Fibroblast of lung (primary cell): ENCODE measurements at regions not wholly inside any gene's neighbourhood (a gene's known extent, or its start where the extent isn't known, plus 50 kb on each side); places are given as distances from the start of the nearest gene placed in this dataset.

Source experiments
- CTCF ChIP-seq, 2 donors: IDR thresholded peaks in 1 of 2; conservative IDR thresholded peaks in 1 of 2; 1 replicate in 1 of 2; 2 replicates in 1 of 2; pipeline ENCODE4 v1.5.1; 2011 to 2012; ENCODE audit warnings: low read length in 2 of 2, control low read depth in 1 of 2, inconsistent platforms in 1 of 2, low read depth in 1 of 2, mild to moderate bottlenecking in 1 of 2
- EZH2 ChIP-seq: IDR thresholded peaks from 2 replicates; pipeline ENCODE4 v1.5.1; 2012; ENCODE audit warnings: low read length, control low read depth, mild to moderate bottlenecking; ENCODE audit errors: missing control alignments

- no peak for TF ChIP-seq CTCF (conservative IDR thresholded peaks at IDR 0.05 in 1 of 2, IDR thresholded peaks at IDR 0.05 in 1 of 2; ENCODE audit: low read depth in 1 of 2, low read length in 2 of 2)
- TF ChIP-seq EZH2 = no peak
Observed at GRCh38 chr4:10971800-10972401, 287.3 kb upstream of the CLNK start.
